Midbrain (tissue), 1 donor: ENCODE measurements at regions not wholly inside any gene's neighbourhood (a gene's known extent, or its start where the extent isn't known, plus 50 kb on each side); places are given as distances from the start of the nearest gene placed in this dataset.

ENCODE experiments used
- DNase-seq: peaks from one replicate; lab custom pipeline; 2025; lab: John Stamatoyannopoulos, UW

GRCh38 chr6:126607289-126607688 lies 267.4 kb downstream of the CENPW start:
- DNase-seq, result no peak

DNA sequence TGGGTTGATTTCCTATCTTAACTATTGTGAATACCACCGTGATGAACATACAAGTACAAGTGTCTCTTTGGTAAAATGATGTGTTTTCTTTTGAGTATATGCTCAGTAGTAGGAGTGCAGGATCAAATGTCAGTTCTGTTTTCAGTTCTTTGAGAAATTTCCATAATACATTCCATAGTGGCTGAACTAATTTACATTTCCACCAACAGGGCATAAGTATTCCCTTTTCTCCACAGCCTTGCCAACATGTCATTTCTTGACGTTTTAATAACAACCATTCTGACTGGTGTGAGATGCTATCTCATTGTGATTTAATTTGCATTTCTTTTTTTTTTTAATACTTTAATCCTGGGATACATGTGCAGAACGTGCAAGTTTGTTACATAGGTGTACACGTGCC lies 268.8 kb downstream of the CENPW start:
- no peak for DNase-seq

GRCh38 chr6:126614642-126615504 lies 275.0 kb downstream of the CENPW start:
- DNase-seq, result no peak

DNA sequence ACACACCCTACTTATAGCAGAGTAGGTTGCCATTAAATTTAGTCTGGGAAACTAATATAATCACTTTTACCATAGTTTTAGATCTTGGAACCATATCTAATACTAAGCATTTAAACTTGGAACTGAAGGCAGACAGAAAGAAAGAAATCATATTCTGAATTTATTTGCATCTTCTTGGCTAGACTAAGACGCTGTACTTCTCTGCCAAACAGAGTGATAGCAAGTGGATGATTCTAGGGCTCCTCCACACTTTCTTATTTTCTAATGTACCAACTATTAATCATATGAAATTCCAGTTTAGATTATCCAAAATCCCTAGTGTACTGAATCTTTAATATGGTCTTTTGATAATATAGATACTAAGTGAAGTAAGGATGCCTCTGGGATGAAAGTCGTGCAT lies 277.0 kb downstream of the CENPW start:
- no peak for DNase-seq

DNA sequence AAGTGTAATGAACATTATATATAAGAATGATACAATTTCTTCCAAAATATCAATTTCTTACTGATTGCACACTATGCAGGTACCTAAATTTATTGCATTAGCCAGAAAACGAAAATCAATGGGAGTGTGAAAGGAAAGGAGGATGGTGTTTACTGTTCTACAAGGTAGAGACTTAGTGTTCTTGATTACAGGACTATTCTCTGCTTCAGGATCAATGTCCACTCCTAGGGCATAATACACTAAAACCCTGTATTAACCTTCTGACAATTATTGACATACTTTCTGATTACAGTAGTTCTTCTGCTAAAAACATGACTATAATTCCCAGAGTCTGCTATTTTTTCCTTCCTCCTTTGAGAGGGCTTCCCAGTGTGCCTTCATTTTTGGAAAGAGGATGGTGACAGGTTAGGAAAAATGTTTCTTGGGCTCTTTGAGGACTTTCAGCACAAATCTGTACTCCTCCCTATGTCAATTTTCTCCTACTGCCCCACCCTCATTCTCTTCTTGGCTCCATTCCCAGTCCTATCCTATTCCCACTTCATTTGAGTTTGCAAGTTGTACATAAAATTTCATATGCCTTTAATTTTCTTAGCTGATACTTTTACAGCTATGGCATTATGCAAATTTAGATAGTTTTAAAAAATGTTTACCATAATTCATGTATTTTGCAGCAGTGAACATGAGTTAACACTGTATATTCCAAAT lies 278.9 kb downstream of the CENPW start:
- no peak for DNase-seq

GRCh38 chr6:126620719-126621118 lies 280.8 kb downstream of the CENPW start:
- DNase-seq, result no peak

DNA sequence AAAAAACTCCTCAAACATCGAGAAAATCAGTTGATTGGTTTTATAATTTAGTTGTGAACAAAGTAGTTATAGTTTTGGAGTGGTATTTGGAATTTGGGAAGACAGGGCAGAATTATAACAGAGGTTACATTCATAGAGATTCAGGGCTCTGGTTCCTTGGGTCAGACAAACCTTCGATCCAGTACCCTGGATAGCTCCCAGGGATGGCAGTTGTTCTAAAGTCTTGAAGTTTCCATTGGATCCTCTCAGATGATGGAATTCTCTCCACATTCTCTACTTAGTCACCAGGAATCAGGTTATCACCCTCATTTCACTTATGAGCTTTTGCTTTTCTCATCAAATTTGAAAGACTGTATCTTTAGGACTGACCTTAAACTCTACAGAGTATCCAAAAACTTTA lies 285.1 kb downstream of the CENPW start:
- DNase-seq, result no peak

DNA sequence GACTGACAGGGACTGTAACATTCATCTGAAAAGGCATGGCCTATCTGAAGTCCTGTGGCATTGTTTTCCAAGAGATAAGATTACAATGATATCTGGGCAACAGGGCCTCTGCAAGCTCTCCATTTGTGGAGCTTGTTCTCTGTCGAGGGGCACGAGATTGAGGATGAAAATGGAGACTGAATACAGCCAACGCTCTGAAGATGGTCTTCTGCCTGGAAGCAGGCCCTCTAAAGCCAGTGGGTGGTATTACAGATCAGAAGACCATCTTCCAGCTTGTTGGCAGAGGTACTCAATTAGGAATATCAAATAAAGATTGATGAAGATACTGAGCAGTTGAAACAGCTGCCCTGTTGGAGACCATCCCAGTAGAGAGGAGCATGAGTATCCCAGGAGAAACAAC lies 288.2 kb downstream of the CENPW start:
- no peak for DNase-seq

DNA sequence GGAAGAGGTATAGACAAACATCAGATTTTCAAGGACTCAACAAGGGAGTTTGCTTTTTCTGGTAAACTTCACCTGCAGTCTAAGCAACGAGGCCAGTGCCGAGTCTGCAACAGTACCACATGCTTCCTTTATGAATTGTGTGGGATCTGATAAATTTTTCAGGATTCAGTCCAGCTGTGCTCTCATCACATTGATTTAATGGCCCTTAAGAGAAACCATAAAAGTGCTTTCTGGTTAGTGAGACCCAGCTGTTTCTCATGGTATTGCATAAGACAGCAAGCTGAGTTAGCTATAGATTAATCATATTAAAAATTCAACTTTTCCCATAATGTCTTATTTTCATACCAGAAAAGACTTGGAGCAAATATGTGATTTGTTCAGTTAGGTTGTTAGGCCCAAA lies 291.4 kb downstream of the CENPW start:
- no peak for DNase-seq

DNA sequence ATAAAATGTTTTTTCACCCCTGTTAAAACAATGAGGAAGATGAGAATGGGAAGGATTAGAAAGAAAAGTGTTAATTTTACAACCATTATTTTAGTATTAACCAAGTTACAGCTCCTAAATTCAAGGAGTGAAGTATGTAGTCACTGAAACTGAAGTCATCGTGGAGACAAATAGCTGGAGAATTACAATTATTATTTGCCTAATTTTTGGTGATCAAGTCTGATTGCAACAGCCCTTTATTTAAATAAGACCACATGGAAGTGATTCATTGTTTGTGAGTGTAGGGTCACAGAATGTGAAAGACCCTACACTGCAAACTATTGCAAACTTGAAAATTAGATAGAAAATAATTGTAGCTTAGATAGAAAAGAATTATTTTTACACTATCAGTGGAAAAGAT lies 292.4 kb downstream of the CENPW start:
- DNase-seq, result no peak

- no peak for DNase-seq
Measured at GRCh38 chr6:126633373-126633772, 293.5 kb downstream of the CENPW start.

DNA sequence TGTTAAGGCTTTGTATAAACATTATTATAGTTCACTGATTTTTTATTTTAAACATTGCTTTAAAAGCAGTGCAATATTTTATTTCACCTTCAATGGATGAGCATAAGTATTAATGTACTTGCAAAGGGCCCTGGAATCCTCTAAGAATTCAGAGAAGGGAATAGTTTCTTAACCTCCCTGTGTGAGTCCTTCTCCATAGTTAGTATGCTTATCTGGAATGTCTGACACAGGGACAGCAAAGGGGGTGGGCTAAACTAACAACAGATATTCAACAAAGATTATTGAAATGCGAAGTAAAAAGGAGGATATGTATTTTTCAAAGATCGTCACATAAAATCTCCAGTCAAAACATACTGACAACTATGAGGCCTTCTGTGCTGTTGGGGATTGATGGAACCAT lies 300.4 kb downstream of the CENPW start:
- DNase-seq, result no peak

DNA sequence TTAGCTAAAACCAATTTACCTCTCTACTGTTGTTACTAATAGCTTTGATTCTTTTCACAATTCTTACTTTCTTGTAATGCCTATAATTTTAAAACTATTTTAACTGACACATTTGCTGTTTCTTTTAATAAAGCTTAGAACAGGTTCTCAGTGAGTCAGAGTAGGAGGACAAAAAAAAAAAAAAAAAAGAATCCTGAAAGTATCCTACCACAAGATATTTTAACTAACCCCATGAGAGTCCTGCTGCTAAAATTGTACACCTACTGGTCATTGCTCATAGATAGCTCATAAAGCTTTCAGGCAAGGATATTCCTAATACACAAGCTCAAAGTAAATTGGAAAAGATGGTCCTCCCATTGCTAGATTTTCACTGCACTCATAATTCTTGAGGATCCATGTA lies 301.0 kb downstream of the CENPW start:
- DNase-seq, result no peak

- no peak for DNase-seq
Measured at GRCh38 chr6:126641641-126642040, 301.7 kb downstream of the CENPW start.

DNA sequence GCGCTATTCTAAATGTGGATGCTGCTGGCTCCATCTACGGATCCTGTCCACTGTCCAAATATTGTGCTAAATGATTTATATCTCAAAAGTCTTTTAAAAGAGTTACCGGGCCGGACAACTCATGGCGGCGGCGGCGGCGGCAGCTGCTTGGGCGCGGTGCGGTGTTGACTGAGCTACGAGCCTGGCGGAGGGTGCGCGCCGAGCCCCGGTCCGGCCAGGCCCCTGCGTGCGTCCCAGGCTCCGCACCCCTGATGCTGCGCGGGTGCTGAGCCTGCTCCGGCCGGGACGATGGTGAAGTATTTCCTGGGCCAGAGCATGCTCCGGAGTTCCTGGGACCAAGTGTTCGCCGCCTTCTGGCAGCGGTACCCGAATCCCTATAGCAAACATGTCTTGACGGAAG lies 303.4 kb downstream of the CENPW start:
- no peak for DNase-seq

- no peak for DNase-seq
Measured at GRCh38 chr6:126650931-126651330, 311.0 kb downstream of the CENPW start.

DNA sequence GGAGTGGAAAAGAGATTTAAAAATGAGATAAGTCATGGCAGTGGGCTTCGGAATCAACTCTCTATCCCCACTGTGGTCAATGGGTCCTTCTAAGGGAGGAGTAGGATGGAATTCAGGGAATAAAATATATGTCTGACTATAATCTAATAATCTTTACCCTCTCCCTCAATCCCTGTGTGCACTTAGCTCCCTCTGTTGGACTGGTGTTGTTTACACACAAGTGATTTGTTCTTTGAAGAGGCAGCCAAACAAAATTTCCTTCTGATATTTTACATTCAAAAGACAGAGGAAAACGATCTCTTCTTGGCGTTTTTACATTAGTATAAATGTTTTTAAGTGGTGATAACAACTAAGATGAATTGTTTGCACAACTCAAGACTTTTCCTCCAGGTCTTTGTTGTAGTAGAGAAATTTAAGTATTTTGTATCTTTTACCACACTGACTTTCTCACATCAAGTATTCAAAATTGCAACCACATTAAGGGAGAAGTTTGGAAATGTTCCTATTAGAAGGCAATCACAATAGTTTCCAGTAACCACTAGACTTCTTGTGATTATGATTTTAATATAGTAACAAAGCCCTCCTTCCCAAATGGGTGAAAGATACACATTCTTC lies 317.8 kb downstream of the CENPW start:
- DNase-seq, result no peak

DNA sequence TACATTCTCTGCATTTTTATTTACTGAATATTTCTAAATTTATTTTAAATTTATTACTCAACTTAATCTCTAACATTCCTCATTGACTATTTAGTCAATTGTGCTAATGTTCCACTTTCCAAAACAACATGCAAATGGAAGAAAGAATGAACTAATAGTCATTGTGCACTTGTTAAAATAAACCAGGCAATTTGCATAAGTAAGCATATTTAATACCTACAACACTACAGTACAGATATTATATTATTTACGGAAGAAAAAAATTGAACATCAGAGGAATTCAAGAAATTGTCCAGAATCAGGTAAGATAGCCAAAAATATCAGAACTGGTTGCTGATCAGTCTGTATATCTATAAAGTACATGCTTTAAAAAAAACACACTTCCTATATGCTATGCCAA lies 320.5 kb downstream of the CENPW start:
- no peak for DNase-seq

DNA sequence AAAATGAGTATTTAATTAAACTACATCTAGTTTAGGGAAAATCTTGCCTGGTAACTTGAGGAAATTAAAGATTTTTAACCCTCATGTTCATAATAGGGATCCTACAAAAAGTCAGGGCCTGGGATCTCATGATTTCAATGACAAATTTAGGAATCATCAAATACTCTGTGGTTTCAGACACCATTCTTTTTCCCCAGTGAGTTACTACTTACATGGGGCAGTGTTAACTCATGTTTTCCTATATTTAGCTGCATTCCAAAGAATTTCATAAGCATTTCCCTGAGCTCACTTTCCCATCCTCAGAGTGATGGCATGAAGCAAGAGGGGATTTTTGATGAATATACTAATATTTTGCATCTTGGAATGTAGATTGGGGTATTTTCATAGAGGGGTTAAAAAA lies 321.7 kb downstream of the CENPW start:
- DNase-seq, result no peak

DNA sequence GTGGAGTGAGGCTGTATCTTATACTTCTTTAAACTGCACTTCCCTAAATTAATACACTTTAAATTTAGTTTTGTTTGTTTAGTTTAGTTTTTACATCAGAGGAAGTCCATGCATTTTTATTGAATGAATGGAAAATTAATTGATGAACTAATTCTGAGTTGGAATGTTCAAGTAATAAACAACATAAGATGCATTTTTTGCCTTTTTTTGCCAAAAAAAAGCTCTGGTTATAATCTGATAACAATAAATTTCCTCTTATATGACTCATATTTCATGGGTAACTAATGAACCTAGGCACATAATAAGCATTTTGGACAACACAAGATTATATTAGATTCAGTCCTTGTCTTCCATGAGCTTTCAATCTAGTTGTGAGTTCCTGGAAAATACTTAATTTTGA lies 323.1 kb downstream of the CENPW start:
- DNase-seq, result no peak

GRCh38 chr6:126664271-126664670 lies 324.4 kb downstream of the CENPW start:
- DNase-seq, result no peak

DNA sequence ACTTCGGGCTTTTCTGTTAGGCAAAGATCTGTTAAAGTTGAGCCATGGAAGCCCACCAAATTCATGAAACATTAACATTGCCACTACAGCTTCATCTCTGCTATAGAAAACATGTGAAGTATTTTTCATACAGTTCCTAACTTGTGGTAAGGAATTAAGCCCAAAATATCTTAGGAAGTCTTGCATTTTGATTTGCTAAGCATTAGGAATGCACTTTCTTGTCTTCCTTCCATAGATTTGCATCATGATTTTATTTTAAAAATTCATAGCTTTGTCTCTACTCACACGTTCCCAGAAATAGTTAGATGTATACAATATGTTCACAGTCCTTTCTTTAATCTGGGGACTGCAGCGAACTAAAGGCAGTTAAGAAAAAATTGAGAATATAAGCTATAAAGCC lies 325.6 kb downstream of the CENPW start:
- DNase-seq, result no peak

- no peak for DNase-seq
Measured at GRCh38 chr6:126667071-126667470, 327.2 kb downstream of the CENPW start.
